ENCODE measurements at regions not wholly inside any gene's neighbourhood (a gene's known extent, or its start where the extent isn't known, plus 50 kb on each side); places are given as distances from the start of the nearest gene placed in this dataset.
A peak's percentile ranks its signal among the peaks of the same experiment; 100 is the strongest.

- TF ChIP-seq CHD7 (IDR thresholded peaks at IDR 0.05; ENCODE audit: insufficient replicate concordance, low read length): peak; percentile 43
These were observed 111.6 kb downstream of the KBTBD8 start (continued) for GRCh38 chr3:67109651-67110204.

Measured in H1 (cell line).